Ascending aorta (tissue), 2 donors: ENCODE measurements at regions not wholly inside any gene's neighbourhood (a gene's known extent, or its start where the extent isn't known, plus 50 kb on each side); places are given as distances from the start of the nearest gene placed in this dataset.

Experiments used
- DNase-seq, 2 donors: peaks; one replicate each; pipeline ENCODE4 v3.0.0-alpha.2; 2019; ENCODE audit warnings: low spot score in 2 of 2
- H3K27ac ChIP-seq, 2 donors: fragments of 200-600 bp; sonication (generic); one replicate each; pipeline ENCODE4 v1.5.1; 2016 to 2017; ENCODE audit warnings: mild to moderate bottlenecking in 1 of 2
- H3K27me3 ChIP-seq: fragments of 200-600 bp; sonication (generic); one replicate; pipeline ENCODE4 v1.5.1; 2017
- H3K36me3 ChIP-seq, 2 donors: fragments of 200-600 bp; sonication (generic); one replicate each; pipeline ENCODE4 v1.5.1; 2016
- H3K4me1 ChIP-seq, 2 donors: fragments of 200-600 bp; sonication (generic); one replicate each; pipeline ENCODE4 v1.5.1; 2016 to 2017; ENCODE audit warnings: mild to moderate bottlenecking in 1 of 2
- H3K4me3 ChIP-seq, 2 donors: fragments of 200-600 bp; sonication (generic); one replicate each; pipeline ENCODE4 v1.5.1; 2016 to 2017; ENCODE audit warnings: mild to moderate bottlenecking in 1 of 2
- H3K9me3 ChIP-seq, 2 donors: fragments of 200-600 bp; sonication (generic); one replicate each; pipeline ENCODE4 v1.5.1; 2016
- CTCF ChIP-seq, 3 experiments: fragments of 200-600 bp in 2 of 3; fragments of 450-650 bp in 1 of 3; sonication (generic) in 2 of 3; IDR thresholded peaks; one replicate each; pipeline ENCODE4 v1.5.1; 2016 to 2019; ENCODE audit warnings: antibody characterized with exemption in 3 of 3, mild to moderate bottlenecking in 1 of 3, moderate library complexity in 1 of 3
- intact Hi-C: fragments of 100-400 bp; cut with DNase I; formaldehyde crosslinking; loops from one replicate; pipeline ENCODE4 v1.15.1; 2023

GRCh38 chr12:23415180-23415579, 534.3 kb downstream of the SOX5 start:
- Histone ChIP-seq H3K27me3 (no peaks in the 10 kb centered on the region), H3K4me1 (peaks cover 4 to 13% of the 10 kb centered on the region in 2 donors), H3K9me3 (no peaks in the 10 kb centered on the region), H3K27ac (peak overlapping the region; percentile 23 to 37), H3K4me3 (no peak overlapping the region), H3K36me3 (no peaks in the 10 kb centered on the region)
- TF ChIP-seq CTCF (IDR thresholded peaks at IDR 0.05) = no peak
- intact Hi-C loops = no loop called here
- DNase-seq = no peak

GRCh38 chr12:23421556-23421955, 527.9 kb downstream of the SOX5 start:
- intact Hi-C loops = no loop called here
- Histone ChIP-seq H3K27ac (no peak overlapping the region), H3K4me1 (no peaks in the 10 kb centered on the region), H3K9me3 (no peaks in the 10 kb centered on the region), H3K36me3 (no peaks in the 10 kb centered on the region), H3K4me3 (no peak overlapping the region), H3K27me3 (no peaks in the 10 kb centered on the region)
- TF ChIP-seq CTCF (IDR thresholded peaks at IDR 0.05) = no peak
- DNase-seq = no peak

GRCh38 chr12:23423097-23423687, 526.3 kb downstream of the SOX5 start:
- H3K27me3 ChIP-seq = no peaks in the 10 kb centered on the region
- no peaks in the 10 kb centered on the region for H3K9me3 ChIP-seq
- intact Hi-C loops = no loop called here
- H3K4me1 ChIP-seq = no peaks in the 10 kb centered on the region
- no peak overlapping the region for H3K27ac ChIP-seq
- no peak for DNase-seq
- H3K36me3 ChIP-seq = no peaks in the 10 kb centered on the region
- no peak overlapping the region for H3K4me3 ChIP-seq
- no peak for TF ChIP-seq CTCF (IDR thresholded peaks at IDR 0.05)

GRCh38 chr12:23423796-23424195, 525.7 kb downstream of the SOX5 start:
- no peak for DNase-seq
- no peak overlapping the region for H3K27ac ChIP-seq
- no peak overlapping the region for H3K4me3 ChIP-seq
- no peaks in the 10 kb centered on the region for H3K36me3 ChIP-seq
- H3K9me3 ChIP-seq = no peaks in the 10 kb centered on the region
- no peak for TF ChIP-seq CTCF (IDR thresholded peaks at IDR 0.05)
- no peaks in the 10 kb centered on the region for H3K27me3 ChIP-seq
- intact Hi-C loops = no loop called here
- no peaks in the 10 kb centered on the region for H3K4me1 ChIP-seq

GRCh38 chr12:23424685-23425084, 524.8 kb downstream of the SOX5 start:
- H3K27ac ChIP-seq = no peak overlapping the region
- no peak for TF ChIP-seq CTCF (IDR thresholded peaks at IDR 0.05)
- no peaks in the 10 kb centered on the region for H3K27me3 ChIP-seq
- no peaks in the 10 kb centered on the region for H3K4me1 ChIP-seq
- H3K4me3 ChIP-seq = no peak overlapping the region
- H3K36me3 ChIP-seq = no peaks in the 10 kb centered on the region
- DNase-seq = no peak
- no peaks in the 10 kb centered on the region for H3K9me3 ChIP-seq
- intact Hi-C loops = no loop called here

- Histone ChIP-seq H3K36me3 (no peaks in the 10 kb centered on the region), H3K9me3 (no peaks in the 10 kb centered on the region), H3K4me3 (no peak overlapping the region), H3K4me1 (no peaks in the 10 kb centered on the region), H3K27ac (no peak overlapping the region), H3K27me3 (no peaks in the 10 kb centered on the region)
- no peak for TF ChIP-seq CTCF (IDR thresholded peaks at IDR 0.05)
- intact Hi-C loops = no loop called here
- DNase-seq = no peak
Observed at GRCh38 chr12:23426328-23426727, 523.1 kb downstream of the SOX5 start.
